Superior temporal gyrus (tissue), 1 donor: ENCODE measurements at regions not wholly inside any gene's neighbourhood (a gene's known extent, or its start where the extent isn't known, plus 50 kb on each side); places are given as distances from the start of the nearest gene placed in this dataset.
"Not testable (repeated sequence)": the region's sequence is repeated elsewhere in the genome, so short reads cannot be mapped to it uniquely, and the experiment has no call there.

ENCODE experiments used
- DNase-seq: peaks from one replicate; pipeline ENCODE4 v3.0.0-alpha.2; 2016; ENCODE audit errors: extremely low spot score

DNA sequence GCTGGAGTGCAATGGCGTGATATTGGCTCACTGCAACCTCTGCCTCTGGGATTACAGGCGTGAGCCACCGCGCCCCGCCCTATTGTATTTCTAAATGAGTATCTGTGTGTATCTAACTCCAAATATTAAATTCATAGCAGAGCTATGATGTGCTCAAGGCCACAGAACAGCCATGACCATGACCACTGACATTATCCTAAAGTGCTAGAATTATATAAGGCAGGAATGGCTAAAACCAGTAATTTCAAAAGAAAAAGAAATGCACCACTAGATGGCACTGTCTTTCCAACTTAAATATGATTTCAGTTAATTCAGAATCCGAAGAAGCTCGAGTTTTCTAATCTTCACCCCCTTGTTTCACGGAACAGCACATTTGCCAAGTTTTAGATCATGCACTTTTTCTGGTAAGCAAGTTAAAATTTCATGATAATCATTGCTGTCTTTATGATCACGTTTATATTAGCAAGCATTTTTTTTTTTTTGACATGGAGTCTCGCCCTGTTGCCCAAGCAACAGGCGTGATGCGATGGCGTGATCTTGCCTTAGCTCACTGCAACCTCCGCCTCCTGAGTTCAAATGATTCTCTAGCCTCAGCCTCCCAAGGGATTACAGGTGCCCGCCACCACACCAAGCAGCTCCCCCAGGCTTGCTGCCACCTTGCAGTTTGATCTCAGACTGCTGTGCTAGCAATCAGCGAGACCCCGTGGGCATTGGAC is 65.3 kb downstream of the OR13A1 start:
- peak; percentile 98 for DNase-seq

DNA sequence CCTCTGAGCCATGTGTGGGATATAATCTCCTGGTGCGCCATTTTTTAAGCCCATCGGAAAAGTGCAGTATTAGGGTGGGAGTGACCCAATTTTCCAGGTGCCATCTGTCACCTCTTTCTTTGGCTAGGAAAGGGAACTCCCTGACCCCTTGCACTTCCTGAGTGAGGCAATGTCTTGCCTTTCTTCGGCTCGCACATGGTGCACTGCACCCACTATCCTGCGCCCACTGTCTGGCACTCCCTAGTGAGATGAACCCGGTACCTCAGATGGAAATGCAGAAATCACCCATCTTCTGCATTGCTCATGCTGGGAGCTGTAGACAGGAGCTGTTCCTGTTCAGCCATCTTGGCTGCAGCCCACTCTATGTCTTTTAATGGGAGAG is 64.7 kb downstream of the OR13A1 start:
- not testable (repeated sequence) for DNase-seq
